ENCODE measurements at regions not wholly inside any gene's neighbourhood (a gene's known extent, or its start where the extent isn't known, plus 50 kb on each side); places are given as distances from the start of the nearest gene placed in this dataset.

- TF ChIP-seq CTCF (conservative IDR thresholded peaks at IDR 0.05) (no peak), EZH2 (IDR thresholded peaks at IDR 0.05; ENCODE audit: low read depth) (no peak)
These were observed 84.0 kb upstream of the TMEFF2 start for GRCh38 chr2:192278701-192279100.

All from PC-9 (cell line).